ENCODE measurements at regions not wholly inside any gene's neighbourhood (a gene's known extent, or its start where the extent isn't known, plus 50 kb on each side); places are given as distances from the start of the nearest gene placed in this dataset.

DNA sequence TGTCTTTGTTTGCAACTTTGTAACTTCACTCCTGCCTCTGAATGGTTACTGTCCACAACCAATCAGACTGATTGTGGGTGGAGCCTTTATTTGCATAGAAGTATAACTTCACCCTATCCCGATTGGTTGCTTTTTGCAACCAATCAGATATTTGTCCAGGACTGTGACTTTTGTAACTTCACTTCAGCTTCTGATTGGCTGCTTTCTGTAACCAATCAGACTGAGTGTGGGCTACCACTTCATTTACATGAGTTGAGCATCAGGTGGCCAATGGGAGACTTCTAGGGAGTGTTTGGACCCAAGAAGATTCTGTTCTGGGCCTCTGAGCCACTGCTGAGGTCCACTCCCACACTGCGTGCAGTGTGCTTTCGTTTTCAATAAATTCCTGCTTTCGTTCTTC is 1810.7 kb upstream of the CDH6 start:
- TF ChIP-seq, protein P1, sequence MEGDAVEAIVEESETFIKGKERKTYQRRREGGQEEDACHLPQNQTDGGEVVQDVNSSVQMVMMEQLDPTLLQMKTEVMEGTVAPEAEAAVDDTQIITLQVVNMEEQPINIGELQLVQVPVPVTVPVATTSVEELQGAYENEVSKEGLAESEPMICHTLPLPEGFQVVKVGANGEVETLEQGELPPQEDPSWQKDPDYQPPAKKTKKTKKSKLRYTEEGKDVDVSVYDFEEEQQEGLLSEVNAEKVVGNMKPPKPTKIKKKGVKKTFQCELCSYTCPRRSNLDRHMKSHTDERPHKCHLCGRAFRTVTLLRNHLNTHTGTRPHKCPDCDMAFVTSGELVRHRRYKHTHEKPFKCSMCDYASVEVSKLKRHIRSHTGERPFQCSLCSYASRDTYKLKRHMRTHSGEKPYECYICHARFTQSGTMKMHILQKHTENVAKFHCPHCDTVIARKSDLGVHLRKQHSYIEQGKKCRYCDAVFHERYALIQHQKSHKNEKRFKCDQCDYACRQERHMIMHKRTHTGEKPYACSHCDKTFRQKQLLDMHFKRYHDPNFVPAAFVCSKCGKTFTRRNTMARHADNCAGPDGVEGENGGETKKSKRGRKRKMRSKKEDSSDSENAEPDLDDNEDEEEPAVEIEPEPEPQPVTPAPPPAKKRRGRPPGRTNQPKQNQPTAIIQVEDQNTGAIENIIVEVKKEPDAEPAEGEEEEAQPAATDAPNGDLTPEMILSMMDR (IDR thresholded peaks at IDR 0.05; ENCODE audit: insufficient read depth, low read length) = no peak
- peak; percentile 1 for DNase-seq (ENCODE audit: low read depth)
- no peak overlapping the region for H3K4me3 ChIP-seq (ENCODE audit: low read depth, low read length)

DNA sequence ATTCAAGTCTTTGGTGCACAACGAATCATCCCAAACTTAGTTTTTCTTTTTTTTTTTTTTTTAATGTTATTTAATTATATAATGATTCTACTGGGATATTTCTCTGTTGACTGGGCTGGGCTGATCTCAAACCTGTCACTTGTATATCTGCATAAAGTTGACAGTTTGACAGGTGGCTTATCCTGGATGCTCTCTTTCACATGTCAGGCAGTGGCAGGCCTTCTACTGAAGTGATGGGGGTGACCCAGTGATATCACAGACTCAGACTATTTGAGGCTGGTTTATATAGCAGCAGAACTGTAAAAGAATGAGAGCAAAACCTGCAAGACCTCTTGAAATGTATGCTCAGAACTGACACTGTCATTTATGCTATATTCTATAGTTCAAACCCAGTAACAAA is 1813.5 kb upstream of the CDH6 start:
- no peak overlapping the region for H3K4me3 ChIP-seq (ENCODE audit: low read depth, low read length)
- TF ChIP-seq, protein P1 (IDR thresholded peaks at IDR 0.05; ENCODE audit: insufficient read depth, low read length) = no peak
- no peak for DNase-seq (ENCODE audit: low read depth)

DNA sequence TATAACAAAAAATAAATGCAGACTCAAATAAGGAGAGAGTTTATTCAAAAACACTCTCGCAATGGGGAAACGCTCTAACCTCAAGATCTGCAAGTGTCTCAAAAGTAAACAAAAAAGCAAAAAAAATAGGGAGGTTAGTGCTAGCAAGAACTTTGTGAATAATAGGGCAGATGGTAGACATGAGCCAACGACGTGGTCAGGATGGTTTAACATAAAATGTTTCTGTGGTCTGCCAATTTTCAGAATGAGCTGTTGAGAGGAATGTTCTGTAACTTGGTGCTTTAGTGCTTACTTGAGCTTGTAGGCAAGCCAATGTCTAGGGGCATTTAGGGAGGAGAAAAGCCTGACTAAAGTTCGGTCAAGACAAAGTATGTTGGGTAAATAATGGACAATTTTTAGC is 1813.9 kb upstream of the CDH6 start:
- TF ChIP-seq, protein P1 (IDR thresholded peaks at IDR 0.05; ENCODE audit: insufficient read depth, low read length) = no peak
- no peak for DNase-seq (ENCODE audit: low read depth)

DNA sequence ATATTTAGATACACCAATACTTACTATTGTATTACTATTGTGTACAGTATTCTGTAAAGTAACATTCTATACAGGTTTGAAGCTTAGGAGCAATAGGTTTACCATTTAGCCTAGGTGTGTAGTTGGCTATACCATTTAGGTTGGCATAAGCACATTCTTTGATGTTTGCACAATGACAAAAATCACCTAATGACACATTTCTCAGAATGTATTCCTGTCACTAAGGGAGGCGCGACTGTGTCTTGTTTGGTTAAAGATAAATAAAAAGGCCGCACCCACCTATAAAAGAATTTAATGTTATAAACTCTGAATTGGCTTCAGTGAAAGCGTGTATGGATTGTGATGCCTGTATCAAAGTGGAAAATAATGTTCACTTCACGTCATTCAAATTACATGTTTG is 1815.4 kb upstream of the CDH6 start:
- DNase-seq (ENCODE audit: low read depth) = no peak
- TF ChIP-seq, protein P1 (IDR thresholded peaks at IDR 0.05; ENCODE audit: insufficient read depth, low read length) = no peak

More for the DNA sequence above, 1813.9 kb upstream of the CDH6 start:
- no peak overlapping the region for H3K4me3 ChIP-seq (ENCODE audit: low read depth, low read length)

DNA sequence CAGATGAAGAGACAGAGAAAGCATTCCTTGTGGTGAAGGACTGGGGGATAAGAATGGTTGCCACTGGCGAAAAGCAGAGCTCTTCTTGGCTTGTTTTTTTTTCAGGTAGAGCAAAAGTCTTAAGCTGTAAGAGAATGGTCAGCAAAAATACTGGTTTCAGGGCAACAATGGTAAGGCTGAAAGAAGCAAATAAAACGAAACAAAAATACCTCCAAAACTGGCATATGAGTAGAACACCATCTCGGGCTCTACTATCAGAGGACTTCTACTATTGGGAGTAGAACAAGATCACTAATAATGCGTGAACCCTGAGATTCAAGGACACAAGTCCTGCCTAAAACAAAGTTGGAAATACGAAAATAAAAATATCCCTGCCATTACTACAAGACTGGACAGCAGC is 1823.2 kb upstream of the CDH6 start:
- TF ChIP-seq, protein P1 (IDR thresholded peaks at IDR 0.05; ENCODE audit: insufficient read depth, low read length) = no peak
- no peak for DNase-seq (ENCODE audit: low read depth)
- H3K4me3 ChIP-seq (ENCODE audit: low read depth, low read length) = no peak overlapping the region

More for the DNA sequence above, 1815.4 kb upstream of the CDH6 start:
- H3K4me3 ChIP-seq (ENCODE audit: low read depth, low read length) = no peak overlapping the region

DNA sequence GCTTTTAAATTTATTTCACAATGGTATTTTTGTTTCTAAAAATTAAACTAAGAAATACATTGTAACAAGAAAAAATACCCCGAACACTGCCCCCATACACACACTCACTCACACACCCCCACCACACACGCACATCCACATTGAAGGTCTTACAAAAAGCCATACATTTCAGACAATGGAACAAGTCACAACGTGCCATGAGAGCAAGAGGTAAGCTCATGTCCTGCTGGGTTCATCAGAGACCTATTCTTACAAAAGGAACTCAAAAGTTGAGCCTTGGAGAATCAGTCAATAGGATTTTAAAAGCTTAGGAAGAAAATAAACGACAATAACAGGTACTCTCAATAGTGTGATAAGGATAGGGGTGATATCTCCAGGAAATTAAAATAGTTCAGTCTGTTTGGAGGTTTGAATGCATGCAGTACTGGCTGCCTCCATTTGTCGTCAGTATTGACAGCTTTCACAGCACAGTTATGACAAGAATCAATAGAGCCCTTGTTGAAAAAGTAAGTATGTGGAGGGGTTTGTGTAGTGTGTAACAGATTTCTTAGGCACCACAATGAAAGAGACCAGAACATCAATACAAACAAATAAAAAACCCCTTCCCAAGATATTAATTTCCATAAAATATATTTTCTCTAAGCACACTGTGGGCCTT is 1826.2 kb upstream of the CDH6 start:
- H3K4me3 ChIP-seq (ENCODE audit: low read depth, low read length) = no peak overlapping the region
- TF ChIP-seq, protein P1 (IDR thresholded peaks at IDR 0.05; ENCODE audit: insufficient read depth, low read length) = no peak
- no peak for DNase-seq (ENCODE audit: low read depth)

DNA sequence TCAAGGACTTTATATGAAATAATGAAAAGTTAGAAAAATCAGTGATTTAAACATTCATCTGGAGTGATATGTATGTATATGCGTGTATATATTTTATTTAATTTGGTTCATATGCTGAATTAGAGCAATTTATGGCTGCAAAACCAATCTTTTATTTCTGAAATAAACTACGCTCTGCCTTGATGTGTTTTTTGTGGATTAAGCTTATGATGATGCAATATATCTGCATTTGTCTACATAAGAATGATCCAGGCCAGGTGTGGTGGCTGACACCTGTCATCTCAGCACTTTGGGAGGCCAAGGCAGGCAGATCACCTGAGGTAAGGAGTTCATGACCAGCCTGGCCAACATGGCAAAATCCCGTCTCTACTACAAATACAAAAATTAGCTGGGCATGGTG is 1842.3 kb upstream of the CDH6 start:
- TF ChIP-seq, protein P1 (IDR thresholded peaks at IDR 0.05; ENCODE audit: insufficient read depth, low read length) = no peak
- no peak for DNase-seq (ENCODE audit: low read depth)
- H3K4me3 ChIP-seq (ENCODE audit: low read depth, low read length) = no peak overlapping the region
